NCI-H510A treated with DMSO at 0.1 percent for 48 hours (cell line): ENCODE measurements at regions not wholly inside any gene's neighbourhood (a gene's known extent, or its start where the extent isn't known, plus 50 kb on each side); places are given as distances from the start of the nearest gene placed in this dataset.
"Not testable (repeated sequence)": the region's sequence is repeated elsewhere in the genome, so short reads cannot be mapped to it uniquely, and the experiment has no call there.

Experiments used
- DNase-seq: peaks from one replicate; lab custom pipeline; 2025; lab: John Stamatoyannopoulos, UW

DNA sequence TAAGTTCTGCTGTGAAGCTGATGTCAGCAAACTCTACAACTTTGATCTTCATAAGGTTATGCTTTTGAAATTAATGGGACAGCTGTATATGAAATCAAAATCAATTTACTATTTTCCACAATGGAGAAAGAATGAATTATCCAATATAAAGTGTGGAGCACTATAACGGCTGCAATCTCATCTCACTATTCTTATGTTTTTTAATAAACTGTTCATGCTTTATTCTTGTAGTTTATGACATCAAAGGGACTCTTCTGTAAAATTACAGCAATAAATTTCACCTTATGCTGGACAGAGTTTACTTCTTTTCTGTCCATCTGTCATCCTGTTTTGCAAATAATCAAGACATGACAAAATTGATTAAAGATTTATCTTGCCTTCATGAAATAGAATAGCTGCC lies 192.5 kb downstream of the TECRL start:
- no peak for DNase-seq

GRCh38 chr4:64205376-64205775 lies 203.9 kb downstream of the TECRL start:
- DNase-seq, result no peak

- DNase-seq, result no peak
Observed at GRCh38 chr4:64200001-64200555, 209.2 kb downstream of the TECRL start.

DNA sequence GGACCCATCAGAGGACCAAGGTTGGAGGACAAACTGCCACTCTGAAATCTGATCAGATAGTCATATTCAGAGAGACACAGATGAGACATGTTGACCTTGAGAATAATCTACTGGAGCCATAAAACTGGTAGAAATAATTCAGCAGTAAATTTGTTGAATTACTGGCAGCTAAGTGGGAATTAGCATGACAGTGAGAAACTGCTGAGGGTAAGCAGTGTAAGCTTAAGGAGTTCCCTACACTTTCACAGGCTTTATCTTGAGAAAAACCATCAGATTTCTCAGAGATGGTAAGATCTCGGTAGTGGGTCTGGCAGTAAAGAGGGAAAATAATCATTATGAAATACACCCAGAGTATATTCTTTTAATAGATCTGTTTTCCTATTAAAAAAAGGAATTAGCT lies 213.7 kb downstream of the TECRL start:
- no peak for DNase-seq

DNA sequence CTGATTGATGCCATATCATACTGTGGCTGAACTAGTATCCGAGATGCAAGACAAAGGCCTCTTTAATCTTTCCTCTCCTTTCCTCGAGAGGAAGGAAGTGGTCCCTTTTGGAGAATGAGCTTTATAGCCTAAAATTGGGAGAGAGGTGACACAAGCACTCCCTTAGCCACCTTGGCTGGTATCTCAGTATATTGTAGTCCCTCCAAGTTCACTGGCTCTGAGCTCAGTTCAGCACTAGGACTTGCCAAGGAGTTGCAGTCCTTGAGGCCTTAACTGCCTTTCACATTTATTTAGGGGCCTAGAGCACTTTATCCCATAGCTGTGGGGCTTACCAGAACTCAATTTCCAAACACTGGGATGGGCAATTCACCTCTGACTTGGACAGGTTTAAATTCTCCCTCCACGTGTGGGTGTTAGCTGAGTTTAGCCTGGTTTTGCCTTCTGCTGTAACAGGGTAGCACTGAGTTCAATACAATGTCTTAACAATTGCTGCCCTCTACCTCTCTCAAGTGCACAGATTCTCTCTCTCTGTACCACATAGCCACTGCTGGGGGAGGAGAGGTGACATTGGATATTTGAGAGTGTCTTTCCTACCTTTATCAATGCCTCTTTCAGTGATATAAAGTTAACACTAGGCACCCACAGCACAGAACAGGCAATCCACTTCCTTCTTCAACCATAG lies 216.4 kb downstream of the TECRL start:
- DNase-seq, result no peak

GRCh38 chr4:64174247-64174882 lies 234.9 kb downstream of the TECRL start:
- no peak for DNase-seq

GRCh38 chr4:64166365-64166764 lies 242.9 kb downstream of the TECRL start:
- DNase-seq, result no peak

DNA sequence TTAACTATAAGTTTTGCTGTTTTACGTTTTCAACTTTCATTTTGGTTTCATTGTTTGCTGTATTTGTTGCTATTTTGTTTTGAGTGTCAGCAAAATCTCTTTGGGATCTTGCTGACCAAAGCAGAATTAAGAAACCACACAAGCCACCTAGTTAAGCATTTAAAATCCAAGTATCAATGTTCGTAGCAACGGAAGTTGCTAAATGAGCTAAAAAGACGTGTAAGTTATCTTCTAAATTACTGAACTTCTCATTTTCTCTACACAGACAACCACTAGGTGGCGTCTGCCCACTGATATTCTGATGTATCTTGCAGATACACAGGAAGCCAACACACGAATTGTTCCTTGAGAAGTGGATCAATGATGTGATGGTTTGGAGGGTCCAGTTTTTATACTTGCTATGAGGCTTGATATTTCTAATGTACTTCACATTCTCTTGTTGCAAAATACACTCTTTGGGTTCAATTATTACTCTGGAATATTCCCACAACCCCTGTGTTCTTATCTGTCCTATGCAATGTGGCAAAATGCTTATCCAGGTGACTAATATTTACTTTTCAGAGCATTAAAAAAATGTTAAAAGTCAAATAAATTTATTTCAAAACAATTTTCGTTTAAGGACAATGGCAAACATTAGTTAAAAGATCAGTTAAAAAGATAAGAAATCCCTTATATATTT lies 250.5 kb downstream of the TECRL start:
- peak; percentile 74 for DNase-seq

DNA sequence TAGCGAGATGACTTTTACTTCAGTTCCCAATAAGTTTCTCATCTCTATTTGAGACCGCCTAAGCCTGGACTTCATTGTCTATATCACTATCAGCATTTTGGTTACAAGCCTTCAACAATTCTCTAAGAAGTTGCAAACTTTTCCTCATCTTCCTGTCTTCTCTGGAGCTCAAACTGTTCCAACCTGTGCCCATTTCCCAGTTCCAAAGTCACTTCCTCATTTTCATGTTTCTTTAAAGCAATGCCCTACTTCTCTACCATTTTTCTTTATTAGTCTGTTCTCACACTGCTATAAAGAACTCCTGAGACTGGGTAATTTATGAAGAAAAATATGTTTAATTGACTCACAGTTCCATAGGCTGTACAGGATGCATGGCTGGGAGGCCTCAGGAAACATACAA lies 251.9 kb downstream of the TECRL start:
- no peak for DNase-seq

- DNase-seq, result no peak
Observed at GRCh38 chr4:64156253-64156652, 253.0 kb downstream of the TECRL start.

DNA sequence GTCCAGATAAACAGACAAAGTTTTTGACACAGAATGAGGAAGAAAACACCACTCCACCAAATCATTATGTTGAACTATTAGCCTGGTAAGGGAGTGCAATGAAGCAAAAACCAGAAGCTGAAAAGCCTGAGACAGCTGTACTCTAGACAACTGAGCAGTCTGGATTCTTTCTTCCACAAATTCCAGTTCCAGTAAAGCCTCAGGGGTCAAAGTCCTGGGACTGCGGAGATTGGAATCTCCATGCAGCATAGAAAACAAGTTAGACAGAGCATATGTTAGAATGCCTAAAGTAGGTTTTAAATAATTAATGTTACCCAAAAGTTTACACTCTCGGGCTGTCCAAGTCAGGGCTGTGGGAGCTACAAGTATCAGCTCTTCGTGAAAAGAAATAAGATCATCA lies 263.2 kb downstream of the TECRL start:
- no peak for DNase-seq

DNA sequence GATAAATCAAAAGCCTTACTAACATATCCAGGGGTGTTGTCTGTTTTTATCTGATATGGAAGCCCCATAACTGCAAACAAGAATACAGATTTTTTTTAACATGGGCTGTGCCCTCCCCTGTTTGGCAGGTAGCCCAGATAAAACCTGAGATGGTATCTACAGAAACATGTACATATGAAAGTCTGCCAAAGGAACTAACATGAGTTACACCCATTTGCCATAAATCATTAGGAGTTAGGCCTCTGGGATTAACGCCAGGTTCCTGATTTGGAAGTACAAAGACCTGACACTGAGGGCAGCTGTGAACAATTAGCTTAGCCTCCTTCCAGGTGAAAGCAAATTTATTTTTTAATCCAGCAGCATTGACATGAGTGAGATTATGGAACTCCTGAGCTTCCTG lies 264.3 kb downstream of the TECRL start:
- no peak for DNase-seq

GRCh38 chr4:64130907-64131306 lies 278.3 kb downstream of the TECRL start:
- no peak for DNase-seq

GRCh38 chr4:64125354-64125753 lies 283.9 kb downstream of the TECRL start:
- no peak for DNase-seq

GRCh38 chr4:64121803-64122202 lies 287.4 kb downstream of the TECRL start:
- DNase-seq, result no peak

DNA sequence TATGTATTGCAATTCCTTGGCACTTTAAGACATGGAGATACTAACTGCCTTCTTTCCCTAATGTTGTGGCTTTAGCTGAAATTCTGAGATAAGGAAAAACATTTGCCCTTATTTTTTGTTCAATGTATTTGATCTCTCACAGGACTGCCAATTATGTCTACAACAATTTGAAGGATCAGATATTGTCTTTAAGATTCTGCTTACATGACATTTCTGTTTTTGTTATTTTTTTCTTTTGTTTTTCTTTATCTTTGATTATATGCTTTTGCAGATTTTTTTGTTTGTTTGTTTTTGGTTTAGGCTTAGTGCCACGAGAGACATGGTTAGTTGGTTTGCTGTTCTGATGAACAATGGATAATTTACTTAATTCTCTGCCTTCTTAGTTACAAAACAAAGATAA lies 303.3 kb downstream of the TECRL start:
- DNase-seq, result no peak

- no peak for DNase-seq
Observed at GRCh38 chr4:64095398-64095797, 313.9 kb downstream of the TECRL start.

- no peak for DNase-seq
Observed at GRCh38 chr4:64079316-64079715, 329.9 kb downstream of the TECRL start.

- DNase-seq, result no peak
Observed at GRCh38 chr4:64068096-64068495, 341.2 kb downstream of the TECRL start.

- DNase-seq, result no peak
Observed at GRCh38 chr4:64062991-64063390, 346.3 kb downstream of the TECRL start.

DNA sequence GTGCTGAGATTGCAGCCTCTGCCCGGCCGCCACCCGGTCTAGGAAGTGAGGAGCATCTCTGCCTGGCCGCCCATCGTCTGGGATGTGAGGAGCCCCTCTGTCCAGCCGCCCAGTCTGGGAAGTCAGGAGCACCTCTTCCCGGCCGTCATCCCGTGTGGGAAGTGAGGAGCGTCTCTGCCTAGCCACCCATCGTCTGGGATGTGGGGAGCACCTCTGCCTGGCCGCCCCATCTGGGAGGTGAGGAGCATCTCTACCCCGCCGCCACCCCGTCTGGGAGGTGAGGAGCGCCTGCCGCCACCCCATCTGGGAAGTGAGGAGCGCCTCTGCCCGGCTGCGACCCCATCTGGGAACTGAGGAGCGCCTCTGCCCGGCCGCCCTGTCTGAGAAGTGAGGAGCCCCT lies 372.2 kb downstream of the TECRL start:
- not testable (repeated sequence) for DNase-seq

DNA sequence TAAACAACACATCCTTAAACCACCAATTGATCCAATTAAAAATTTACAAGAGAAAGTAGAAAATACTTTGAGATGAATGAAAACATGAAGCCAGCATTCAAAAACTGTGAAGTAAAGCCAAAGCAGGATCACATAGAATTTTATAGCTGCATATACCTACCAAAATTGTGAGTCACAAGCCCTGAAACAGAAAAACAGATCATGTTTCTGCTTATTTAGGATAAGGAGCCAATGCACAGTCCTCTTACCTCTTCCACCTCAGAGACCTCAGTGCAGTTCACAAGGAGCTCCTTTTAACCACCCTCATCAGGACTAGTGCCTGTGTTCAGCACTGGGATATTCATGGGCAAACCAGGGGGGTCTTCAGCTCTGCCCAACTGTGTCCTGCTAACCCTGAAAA lies 386.7 kb downstream of the TECRL start:
- no peak for DNase-seq

- no peak for DNase-seq
Observed at GRCh38 chr4:64016893-64017292, 392.4 kb downstream of the TECRL start.
